ENCODE measurements at regions not wholly inside any gene's neighbourhood (a gene's known extent, or its start where the extent isn't known, plus 50 kb on each side); places are given as distances from the start of the nearest gene placed in this dataset.

GRCh38 chrX:69307756-69308155 is 142.5 kb upstream of the PJA1 start:
- no peak for DNase-seq (ENCODE audit: low read depth in 4 of 4, low spot score in 3 of 4)

GRCh38 chrX:69307029-69307428 is 141.8 kb upstream of the PJA1 start:
- no peak for DNase-seq (ENCODE audit: low read depth in 4 of 4, low spot score in 3 of 4)

- no peak for DNase-seq (ENCODE audit: low read depth in 4 of 4, low spot score in 3 of 4)
Observed at GRCh38 chrX:69306063-69306404, 140.8 kb upstream of the PJA1 start.

- DNase-seq (ENCODE audit: low read depth in 4 of 4, low spot score in 3 of 4) = no peak
Observed at GRCh38 chrX:69305333-69306062, 140.2 kb upstream of the PJA1 start.

DNA sequence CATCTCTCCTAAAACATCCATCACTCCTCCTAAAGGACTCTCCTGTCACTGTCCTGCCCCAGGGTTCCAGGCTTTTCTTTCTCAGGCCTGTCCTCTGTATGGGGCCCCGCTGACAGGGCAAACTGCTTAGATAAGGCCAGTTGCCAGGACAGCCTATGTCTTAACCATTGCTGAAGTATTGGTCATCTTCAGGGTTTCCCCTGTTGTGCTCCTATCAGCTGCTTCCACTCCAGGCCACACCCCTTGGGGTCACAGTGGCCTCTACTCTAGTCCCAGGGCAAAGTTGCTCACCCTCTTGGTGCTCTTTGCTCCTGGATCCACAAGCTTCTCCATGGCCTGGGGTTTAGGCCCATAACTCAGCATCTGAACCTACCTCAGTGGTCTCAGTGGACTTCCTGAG is 138.0 kb upstream of the PJA1 start:
- DNase-seq (ENCODE audit: low read depth in 4 of 4, low spot score in 3 of 4) = no peak

GRCh38 chrX:69299951-69300714 is 134.9 kb upstream of the PJA1 start:
- no peak for DNase-seq (ENCODE audit: low read depth in 4 of 4, low spot score in 3 of 4)

DNA sequence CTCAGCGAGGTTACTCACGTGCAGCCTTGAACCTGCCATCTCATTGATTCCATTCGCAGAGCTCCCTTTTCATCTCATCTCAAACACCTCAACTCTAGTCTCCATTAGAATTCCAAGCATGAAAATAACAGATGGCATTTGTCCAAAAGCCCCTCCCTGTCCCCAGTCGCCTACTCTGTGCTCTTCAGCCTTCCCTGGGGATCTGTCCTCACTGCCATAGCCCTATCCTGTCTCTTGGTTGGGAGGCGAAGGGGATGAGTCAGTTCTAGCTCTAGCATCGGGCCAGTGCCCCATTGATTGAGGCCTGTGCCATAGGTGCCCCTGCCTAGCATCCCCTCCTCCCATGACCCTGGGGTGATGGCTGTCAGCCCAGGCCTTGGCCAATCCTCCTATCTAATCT is 134.0 kb upstream of the PJA1 start:
- DNase-seq (ENCODE audit: low read depth in 4 of 4, low spot score in 3 of 4) = no peak

- DNase-seq (ENCODE audit: low read depth in 4 of 4, low spot score in 3 of 4) = no peak
Observed at GRCh38 chrX:69298466-69299140, 133.3 kb upstream of the PJA1 start.

DNA sequence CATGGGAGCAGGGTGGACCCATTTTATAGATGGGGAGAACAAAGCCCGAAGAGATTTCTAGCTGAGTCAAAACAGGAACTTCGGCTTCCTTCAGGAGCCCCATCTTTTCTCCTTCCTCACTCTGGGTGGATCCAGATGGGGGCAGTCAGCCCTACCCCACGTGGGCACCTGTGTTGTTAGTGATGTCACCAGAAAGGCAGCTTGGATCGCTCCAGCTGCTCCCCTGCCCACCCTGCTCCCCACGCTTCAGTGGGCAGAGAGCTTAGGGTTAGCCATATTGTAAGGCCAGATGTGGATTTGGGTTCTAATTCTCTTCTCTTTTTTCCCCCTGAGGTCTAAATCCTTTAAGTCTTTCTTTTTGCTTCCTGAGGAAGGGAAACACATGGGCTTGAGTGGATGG is 132.3 kb upstream of the PJA1 start:
- no peak for DNase-seq (ENCODE audit: low read depth in 4 of 4, low spot score in 3 of 4)

DNA sequence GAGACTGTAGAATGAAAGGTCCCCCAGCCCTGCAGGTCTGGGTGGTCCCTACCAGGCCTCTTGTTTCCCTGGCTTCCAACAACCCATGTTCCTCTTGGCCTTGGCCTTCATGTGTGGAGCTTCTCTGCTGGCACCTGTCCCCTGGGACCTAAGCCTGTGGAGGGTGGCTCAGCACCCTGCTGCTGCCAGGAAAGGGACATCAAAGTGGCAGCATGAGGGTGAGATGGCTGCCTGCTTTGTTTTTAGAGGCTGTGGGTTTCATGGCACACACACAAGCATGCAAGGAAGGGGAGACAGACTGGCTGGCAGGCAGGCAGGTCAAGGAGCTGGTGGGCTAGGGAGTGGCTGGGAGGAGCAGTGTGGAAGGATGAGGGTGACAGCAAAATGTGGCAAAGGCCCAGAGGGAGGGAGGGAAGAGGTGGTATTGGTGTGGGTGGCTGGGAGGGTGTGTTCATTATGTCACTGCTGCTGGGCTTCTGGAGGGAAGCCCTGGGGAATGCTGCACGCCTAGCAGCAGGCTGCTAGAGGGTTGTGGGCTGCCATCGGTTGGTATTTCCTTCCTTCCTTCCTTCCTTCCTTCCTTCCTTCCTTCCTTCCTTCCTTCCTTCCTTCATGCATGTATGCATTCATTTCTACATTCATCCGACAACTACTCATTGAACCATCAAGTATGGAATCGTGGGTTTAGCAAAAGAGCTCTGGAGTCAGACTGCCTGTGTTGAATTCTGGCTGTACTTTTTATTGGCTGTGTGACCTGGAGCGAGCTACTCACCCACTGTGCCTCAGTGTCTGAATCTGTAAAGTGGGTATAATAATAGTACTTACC is 128.7 kb upstream of the PJA1 start:
- DNase-seq (ENCODE audit: low read depth in 4 of 4, low spot score in 3 of 4) = no peak

DNA sequence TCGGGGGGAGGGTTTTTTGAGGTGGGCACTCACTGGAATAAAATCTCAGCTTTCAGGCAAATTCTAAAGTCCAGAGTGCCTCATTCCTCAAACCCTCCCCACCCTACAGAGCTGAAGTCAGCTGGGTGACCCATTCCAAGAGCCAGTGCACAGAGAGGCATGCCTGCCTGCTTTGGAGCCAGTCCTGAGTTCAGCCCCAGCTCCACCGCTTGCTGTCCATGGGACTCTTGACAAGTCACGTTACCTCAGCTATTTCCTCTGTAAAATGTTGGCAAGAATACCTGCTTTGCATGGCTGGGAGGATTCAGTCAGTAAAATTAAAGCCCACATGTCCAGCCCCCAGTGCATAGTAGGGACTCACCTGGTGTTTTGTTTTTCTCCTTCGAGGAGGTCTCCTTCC is 125.9 kb upstream of the PJA1 start:
- no peak for DNase-seq (ENCODE audit: low read depth in 4 of 4, low spot score in 3 of 4)

- DNase-seq (ENCODE audit: low read depth in 4 of 4, low spot score in 3 of 4) = no peak
Observed at GRCh38 chrX:69290292-69290691, 125.0 kb upstream of the PJA1 start.

- no peak for DNase-seq (ENCODE audit: low read depth in 4 of 4, low spot score in 3 of 4)
Observed at GRCh38 chrX:69289793-69290123, 124.5 kb upstream of the PJA1 start.

GRCh38 chrX:69289046-69289792 is 124.0 kb upstream of the PJA1 start:
- DNase-seq (ENCODE audit: low read depth in 4 of 4, low spot score in 3 of 4) = no peak

- no peak for DNase-seq (ENCODE audit: low read depth in 4 of 4, low spot score in 3 of 4)
Observed at GRCh38 chrX:69287095-69287494, 121.8 kb upstream of the PJA1 start.

DNA sequence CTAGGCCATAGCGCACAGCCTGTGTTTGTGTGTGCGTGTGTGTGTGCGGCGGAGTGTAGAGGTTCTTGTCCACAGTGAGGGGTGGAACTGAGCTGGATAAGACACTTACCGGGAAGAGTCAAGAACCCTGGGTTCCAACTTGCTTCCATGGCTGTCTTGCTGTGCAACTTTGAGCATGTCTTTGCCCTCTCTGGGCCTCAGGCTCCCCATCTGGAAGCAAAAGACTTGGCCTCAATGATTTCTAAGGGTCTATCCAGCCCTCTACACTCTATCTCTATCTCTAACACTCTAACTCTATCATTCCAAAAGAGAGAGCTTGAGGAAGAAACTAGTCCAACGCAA is 121.3 kb upstream of the PJA1 start:
- DNase-seq (ENCODE audit: low read depth in 4 of 4, low spot score in 3 of 4) = no peak

DNA sequence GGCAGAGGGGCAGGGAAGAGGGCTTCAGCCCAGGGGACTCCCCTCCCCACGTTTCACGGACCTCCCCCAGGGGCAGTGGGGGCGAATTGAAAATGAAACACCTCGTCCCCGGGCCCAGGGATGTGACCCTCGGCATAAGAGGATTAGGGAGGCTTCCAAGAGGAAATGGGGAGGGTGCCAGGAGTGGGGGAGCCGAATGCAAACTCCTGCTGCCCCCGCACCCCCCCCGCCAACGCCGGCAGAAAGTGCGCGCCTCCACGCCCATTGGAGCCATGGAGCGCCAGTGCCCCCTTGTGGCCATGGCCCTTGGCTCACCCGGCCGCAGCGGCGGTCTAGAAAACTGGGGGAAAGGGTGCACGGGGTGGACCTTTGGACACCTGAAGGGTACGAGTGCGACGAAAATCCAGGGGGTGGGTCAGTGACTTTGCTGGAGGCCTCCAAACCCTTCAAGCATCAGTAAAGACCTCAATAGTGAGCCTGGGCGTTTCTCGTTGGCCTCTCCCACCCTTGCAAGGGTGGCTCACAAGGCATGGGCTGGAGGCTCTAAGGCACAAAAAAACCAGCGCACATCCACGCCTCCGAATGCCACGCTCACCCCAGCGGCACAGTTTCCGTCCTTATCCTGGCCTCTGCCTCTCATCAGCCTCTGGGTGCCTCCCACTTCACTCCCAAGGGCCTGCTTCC is 120.8 kb upstream of the PJA1 start:
- no peak for DNase-seq (ENCODE audit: low read depth in 4 of 4, low spot score in 3 of 4)

- DNase-seq (ENCODE audit: low read depth in 4 of 4, low spot score in 3 of 4) = no peak
Observed at GRCh38 chrX:69285401-69285877, 120.2 kb upstream of the PJA1 start.

DNA sequence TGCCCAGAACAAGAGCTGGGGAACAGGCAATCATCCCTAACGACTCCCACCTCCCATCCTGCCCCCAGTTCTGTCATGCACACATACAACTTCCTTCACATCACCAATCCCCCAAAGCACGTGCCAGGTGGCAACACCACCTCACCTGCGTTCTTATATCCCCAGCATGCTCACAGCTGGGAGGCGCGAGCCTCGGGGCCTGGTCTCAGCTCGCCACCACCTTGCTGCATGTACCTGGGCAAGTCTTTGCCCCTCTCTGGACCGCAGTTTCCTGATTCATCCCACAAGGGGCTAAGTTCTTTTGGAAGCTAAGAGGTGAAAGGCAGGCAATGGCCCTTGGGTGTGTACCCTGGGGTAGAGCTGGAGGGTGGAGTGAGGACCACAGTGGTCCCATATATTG is 119.2 kb upstream of the PJA1 start:
- no peak for DNase-seq (ENCODE audit: low read depth in 4 of 4, low spot score in 3 of 4)

Data from right renal pelvis (tissue), 4 donors.